Glutamatergic neuron (in vitro differentiated cells): ENCODE measurements at regions not wholly inside any gene's neighbourhood (a gene's known extent, or its start where the extent isn't known, plus 50 kb on each side); places are given as distances from the start of the nearest gene placed in this dataset.
A peak's percentile ranks its signal among the peaks of the same experiment; 100 is the strongest.

Experiments used
- DNase-seq: peaks from one replicate; pipeline ENCODE4 v3.0.0; 2022
- H3K27ac Mint-ChIP-seq: one replicate; pipeline ENCODE4 v1.8.0; 2020; ENCODE audit warnings: mild to moderate bottlenecking, mixed read lengths, inconsistent platforms; ENCODE audit not compliant: unreplicated experiment
- H3K27me3 Mint-ChIP-seq: one replicate; pipeline ENCODE4 v1.8.0; 2020; ENCODE audit warnings: mild to moderate bottlenecking, moderate library complexity, mixed read lengths, inconsistent platforms; ENCODE audit not compliant: unreplicated experiment
- H3K36me3 Mint-ChIP-seq: one replicate; pipeline ENCODE4 v1.8.0; 2020; ENCODE audit warnings: mild to moderate bottlenecking, mixed read lengths, inconsistent platforms; ENCODE audit not compliant: unreplicated experiment
- H3K4me1 Mint-ChIP-seq: one replicate; pipeline ENCODE4 v1.8.0; 2020; ENCODE audit warnings: mild to moderate bottlenecking, low read depth, mixed read lengths, inconsistent platforms; ENCODE audit not compliant: unreplicated experiment
- H3K4me3 Mint-ChIP-seq: one replicate; pipeline ENCODE4 v1.8.0; 2020; ENCODE audit warnings: mild to moderate bottlenecking, mixed read lengths, inconsistent platforms; ENCODE audit not compliant: unreplicated experiment
- H3K9me3 Mint-ChIP-seq: one replicate; pipeline ENCODE4 v1.8.0; 2020; ENCODE audit warnings: mild to moderate bottlenecking, moderate library complexity, mixed read lengths, inconsistent platforms; ENCODE audit not compliant: unreplicated experiment
- CTCF ChIP-seq: fragments of 200-600 bp; sonication (generic); IDR thresholded peaks from one replicate; pipeline ENCODE4 v1.5.0; 2021; ENCODE audit not compliant: partially characterized antibody, unreplicated experiment

GRCh38 chr5:96262105-96262504, 170.9 kb downstream of the PCSK1 start:
- H3K36me3 Mint-ChIP-seq: peaks cover 6% of the 10 kb centered on the region
- H3K9me3 Mint-ChIP-seq: peaks cover 6% of the 10 kb centered on the region
- no peak overlapping the region for H3K4me3 Mint-ChIP-seq
- no peak for DNase-seq
- H3K27me3 Mint-ChIP-seq: no peaks in the 10 kb centered on the region
- H3K27ac Mint-ChIP-seq: no peak overlapping the region
- TF ChIP-seq CTCF: no peak
- peaks cover 23% of the 10 kb centered on the region for H3K4me1 Mint-ChIP-seq

DNA sequence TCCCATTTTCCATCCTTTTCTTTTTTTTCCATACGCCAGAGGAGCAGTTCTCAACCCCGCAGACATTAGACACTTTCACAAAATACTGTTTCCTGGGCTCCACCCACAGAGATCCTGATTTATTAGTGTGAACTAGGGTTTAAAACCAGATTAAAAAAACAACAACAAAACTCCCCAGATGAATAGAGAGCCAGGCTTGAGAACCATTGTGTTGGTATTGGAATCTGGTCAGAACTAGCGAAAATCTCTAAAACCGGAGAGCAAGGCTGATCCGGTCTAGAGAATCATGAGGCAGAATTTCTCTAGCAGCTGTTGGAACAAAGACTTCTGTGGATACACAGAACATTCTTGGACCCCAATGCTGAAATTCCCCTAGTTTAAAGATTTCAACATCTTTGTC, 173.0 kb downstream of the PCSK1 start:
- Mint-ChIP-seq H3K9me3 (peaks cover 11% of the 10 kb centered on the region), H3K36me3 (no peaks in the 10 kb centered on the region), H3K27me3 (no peaks in the 10 kb centered on the region), H3K4me3 (no peak overlapping the region), H3K27ac (no peak overlapping the region), H3K4me1 (peaks cover 31% of the 10 kb centered on the region)
- no peak for DNase-seq
- TF ChIP-seq CTCF: no peak

GRCh38 chr5:96259151-96259772, 173.8 kb downstream of the PCSK1 start:
- no peak for DNase-seq
- Mint-ChIP-seq H3K27ac (peak overlapping the region; percentile 54), H3K36me3 (peaks cover 3% of the 10 kb centered on the region), H3K9me3 (peaks cover 11% of the 10 kb centered on the region), H3K4me3 (no peak overlapping the region), H3K27me3 (no peaks in the 10 kb centered on the region), H3K4me1 (peaks cover 39% of the 10 kb centered on the region)
- no peak for TF ChIP-seq CTCF

DNA sequence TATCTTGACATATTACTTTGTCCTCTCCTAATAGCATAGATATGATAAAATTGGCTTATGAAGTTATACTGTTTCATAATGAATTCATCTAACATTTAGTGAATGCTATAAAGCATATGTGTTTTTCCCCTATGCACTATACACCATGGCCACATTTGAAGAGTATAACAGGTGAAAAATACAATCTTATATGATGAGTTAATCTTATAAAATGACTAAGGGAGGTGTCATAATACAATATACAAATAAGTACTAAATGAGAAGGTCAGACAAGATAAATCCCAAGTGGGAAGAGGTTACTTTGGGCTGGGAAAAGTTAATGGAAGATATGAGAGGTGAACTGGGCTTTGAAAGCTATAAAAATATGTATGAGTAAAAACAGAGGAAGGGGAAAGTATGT, 174.4 kb downstream of the PCSK1 start:
- H3K27ac Mint-ChIP-seq: no peak overlapping the region
- TF ChIP-seq CTCF: no peak
- no peak overlapping the region for H3K4me3 Mint-ChIP-seq
- peaks cover 6% of the 10 kb centered on the region for H3K36me3 Mint-ChIP-seq
- peaks cover 39% of the 10 kb centered on the region for H3K4me1 Mint-ChIP-seq
- no peaks in the 10 kb centered on the region for H3K27me3 Mint-ChIP-seq
- peaks cover 11% of the 10 kb centered on the region for H3K9me3 Mint-ChIP-seq
- no peak for DNase-seq

- H3K4me3 Mint-ChIP-seq: peak overlapping the region; percentile 69
- peaks cover 10% of the 10 kb centered on the region for H3K9me3 Mint-ChIP-seq
- peaks cover 6% of the 10 kb centered on the region for H3K36me3 Mint-ChIP-seq
- no peaks in the 10 kb centered on the region for H3K27me3 Mint-ChIP-seq
- peaks cover 43% of the 10 kb centered on the region for H3K4me1 Mint-ChIP-seq
- TF ChIP-seq CTCF: no peak
- H3K27ac Mint-ChIP-seq: peak overlapping the region; percentile 97
- DNase-seq: no peak
These were observed 175.1 kb downstream of the PCSK1 start for GRCh38 chr5:96257904-96258303.
